ENCODE measurements at regions not wholly inside any gene's neighbourhood (a gene's known extent, or its start where the extent isn't known, plus 50 kb on each side); places are given as distances from the start of the nearest gene placed in this dataset.

DNA sequence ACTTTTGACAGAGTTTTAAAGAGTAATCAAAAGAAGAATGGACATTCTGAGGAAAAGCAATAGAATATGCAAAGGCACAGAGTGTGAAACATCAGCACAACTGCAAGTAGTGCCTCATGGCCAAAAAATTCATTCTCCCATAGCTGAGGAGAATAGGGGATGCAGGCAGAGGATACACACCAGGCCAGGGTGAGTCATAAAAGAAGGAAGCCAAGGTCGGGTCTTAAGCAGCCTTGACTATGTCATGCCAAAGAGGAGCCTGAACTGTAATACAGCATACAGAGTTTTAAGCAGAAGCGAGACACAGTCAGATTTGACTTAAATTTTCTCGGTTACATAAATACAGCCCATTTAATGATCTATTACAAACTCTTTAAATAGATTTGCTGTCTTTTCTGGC lies 165.0 kb downstream of the LNPK start:
- TF ChIP-seq CREB1 (IDR thresholded peaks at IDR 0.05; ENCODE audit: low read depth) (no peak), NFIC (IDR thresholded peaks at IDR 0.05) (no peak), FOXM1 (IDR thresholded peaks at IDR 0.05; ENCODE audit: borderline replicate concordance, low read depth) (no peak), TAF1 (IDR thresholded peaks at IDR 0.05; ENCODE audit: low read depth) (no peak), TCF12 (IDR thresholded peaks at IDR 0.05; ENCODE audit: low read depth) (no peak), EP300 (IDR thresholded peaks at IDR 0.05; ENCODE audit: borderline replicate concordance) (no peak), TEAD4 (IDR thresholded peaks at IDR 0.05) (no peak)
- TF ChIP-seq, protein P1, sequence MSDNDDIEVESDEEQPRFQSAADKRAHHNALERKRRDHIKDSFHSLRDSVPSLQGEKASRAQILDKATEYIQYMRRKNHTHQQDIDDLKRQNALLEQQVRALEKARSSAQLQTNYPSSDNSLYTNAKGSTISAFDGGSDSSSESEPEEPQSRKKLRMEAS (IDR thresholded peaks at IDR 0.05) = no peak
- TF ChIP-seq, protein P2, sequence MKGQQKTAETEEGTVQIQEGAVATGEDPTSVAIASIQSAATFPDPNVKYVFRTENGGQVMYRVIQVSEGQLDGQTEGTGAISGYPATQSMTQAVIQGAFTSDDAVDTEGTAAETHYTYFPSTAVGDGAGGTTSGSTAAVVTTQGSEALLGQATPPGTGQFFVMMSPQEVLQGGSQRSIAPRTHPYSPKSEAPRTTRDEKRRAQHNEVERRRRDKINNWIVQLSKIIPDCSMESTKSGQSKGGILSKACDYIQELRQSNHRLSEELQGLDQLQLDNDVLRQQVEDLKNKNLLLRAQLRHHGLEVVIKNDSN (IDR thresholded peaks at IDR 0.05) = no peak
- TF ChIP-seq, protein P3, sequence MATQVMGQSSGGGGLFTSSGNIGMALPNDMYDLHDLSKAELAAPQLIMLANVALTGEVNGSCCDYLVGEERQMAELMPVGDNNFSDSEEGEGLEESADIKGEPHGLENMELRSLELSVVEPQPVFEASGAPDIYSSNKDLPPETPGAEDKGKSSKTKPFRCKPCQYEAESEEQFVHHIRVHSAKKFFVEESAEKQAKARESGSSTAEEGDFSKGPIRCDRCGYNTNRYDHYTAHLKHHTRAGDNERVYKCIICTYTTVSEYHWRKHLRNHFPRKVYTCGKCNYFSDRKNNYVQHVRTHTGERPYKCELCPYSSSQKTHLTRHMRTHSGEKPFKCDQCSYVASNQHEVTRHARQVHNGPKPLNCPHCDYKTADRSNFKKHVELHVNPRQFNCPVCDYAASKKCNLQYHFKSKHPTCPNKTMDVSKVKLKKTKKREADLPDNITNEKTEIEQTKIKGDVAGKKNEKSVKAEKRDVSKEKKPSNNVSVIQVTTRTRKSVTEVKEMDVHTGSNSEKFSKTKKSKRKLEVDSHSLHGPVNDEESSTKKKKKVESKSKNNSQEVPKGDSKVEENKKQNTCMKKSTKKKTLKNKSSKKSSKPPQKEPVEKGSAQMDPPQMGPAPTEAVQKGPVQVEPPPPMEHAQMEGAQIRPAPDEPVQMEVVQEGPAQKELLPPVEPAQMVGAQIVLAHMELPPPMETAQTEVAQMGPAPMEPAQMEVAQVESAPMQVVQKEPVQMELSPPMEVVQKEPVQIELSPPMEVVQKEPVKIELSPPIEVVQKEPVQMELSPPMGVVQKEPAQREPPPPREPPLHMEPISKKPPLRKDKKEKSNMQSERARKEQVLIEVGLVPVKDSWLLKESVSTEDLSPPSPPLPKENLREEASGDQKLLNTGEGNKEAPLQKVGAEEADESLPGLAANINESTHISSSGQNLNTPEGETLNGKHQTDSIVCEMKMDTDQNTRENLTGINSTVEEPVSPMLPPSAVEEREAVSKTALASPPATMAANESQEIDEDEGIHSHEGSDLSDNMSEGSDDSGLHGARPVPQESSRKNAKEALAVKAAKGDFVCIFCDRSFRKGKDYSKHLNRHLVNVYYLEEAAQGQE (IDR thresholded peaks at IDR 0.05; ENCODE audit: low read depth) = no peak
